ENCODE measurements at regions not wholly inside any gene's neighbourhood (a gene's known extent, or its start where the extent isn't known, plus 50 kb on each side); places are given as distances from the start of the nearest gene placed in this dataset.
"Not testable (repeated sequence)": the region's sequence is repeated elsewhere in the genome, so short reads cannot be mapped to it uniquely, and the experiment has no call there.

DNA sequence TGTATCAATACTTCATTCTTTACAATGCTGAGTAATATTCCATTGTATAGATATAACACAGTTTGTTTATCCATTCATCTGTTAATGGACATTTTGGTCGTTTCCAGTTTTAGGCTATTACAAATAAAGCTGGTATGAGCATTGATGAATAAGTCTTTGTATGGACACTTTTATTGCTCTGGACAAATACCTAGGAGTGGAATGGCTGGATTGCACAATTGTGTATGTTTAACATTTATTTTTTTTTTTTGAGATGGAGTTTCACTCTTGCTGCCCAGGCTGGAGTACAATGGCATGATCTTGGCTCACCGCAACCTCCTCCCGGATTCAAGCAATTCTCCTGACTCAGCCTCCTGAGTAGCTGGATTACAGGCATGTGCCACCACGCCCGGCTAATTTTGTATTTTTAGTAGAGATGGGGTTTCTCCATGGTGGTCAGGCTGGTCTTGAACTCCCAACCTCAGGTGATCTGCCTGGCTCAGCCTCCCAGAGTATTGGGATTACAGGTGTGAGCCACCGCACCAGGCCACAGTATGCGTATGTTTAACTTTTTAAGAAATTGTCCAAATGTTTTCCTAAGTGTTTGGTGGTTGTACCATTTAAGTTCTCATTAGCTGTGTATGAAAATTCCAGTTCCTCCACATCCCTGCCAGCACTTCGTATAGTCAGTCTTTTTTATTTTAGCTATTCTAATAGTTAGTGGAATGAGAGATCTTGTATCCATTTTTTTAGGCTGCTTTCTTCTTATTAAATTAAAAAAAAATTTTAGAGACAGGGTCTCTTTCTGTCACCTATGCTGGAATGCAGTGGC lies 194.9 kb upstream of the HAAO start:
- DNase-seq = no peak

- DNase-seq = no peak
Observed at GRCh38 chr2:42984617-42985016, 192.2 kb upstream of the HAAO start.

DNA sequence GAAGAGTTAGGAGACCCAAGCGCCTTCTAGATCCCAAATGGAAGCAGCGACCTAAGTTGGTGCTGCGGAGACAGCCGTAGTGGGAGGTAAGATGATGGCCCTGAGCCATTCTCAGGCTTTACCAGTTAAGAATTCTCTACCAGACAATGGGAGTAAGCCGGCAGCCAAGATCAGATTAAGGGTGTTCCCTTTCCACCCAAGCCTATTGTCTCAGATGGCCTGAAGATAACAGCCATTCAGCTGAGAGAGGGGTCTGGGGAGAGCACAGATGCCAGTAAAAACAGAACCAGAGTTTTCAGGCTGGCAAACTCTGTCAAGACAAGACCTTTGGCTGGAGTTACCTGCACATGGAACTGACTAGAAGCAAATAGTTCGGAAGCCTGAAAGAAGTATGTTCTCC lies 191.7 kb upstream of the HAAO start:
- DNase-seq = no peak

DNA sequence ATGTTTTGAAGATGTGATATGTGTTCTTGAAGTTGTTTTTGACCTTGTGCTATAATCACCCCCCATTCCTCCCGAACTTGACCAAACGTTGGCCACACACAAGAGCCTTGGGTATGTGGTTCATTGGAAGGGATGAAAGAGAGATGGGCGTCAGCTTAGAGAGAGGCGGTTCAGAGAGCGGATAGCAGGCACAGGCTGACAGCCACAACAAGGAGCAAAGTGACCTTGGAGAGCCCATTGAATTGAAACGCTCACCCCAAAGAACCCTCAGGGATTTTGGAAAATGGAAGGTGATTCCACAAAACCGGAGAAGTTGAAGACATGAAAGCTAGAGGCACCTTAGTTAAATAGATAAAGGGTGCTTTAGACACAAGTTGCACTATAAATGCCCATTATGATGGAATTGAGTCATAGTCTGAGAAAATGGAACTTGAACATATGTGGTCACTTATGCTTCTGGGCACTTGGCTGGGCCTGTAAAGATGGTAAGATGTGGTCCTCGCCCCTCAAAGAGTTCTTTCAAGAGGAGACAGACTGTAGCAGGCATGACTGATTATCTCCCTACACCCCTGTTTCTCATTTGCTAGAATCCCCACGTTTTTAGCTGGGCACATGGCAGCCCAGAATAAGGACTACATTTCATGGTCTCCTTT lies 188.5 kb upstream of the HAAO start:
- DNase-seq = no peak

DNA sequence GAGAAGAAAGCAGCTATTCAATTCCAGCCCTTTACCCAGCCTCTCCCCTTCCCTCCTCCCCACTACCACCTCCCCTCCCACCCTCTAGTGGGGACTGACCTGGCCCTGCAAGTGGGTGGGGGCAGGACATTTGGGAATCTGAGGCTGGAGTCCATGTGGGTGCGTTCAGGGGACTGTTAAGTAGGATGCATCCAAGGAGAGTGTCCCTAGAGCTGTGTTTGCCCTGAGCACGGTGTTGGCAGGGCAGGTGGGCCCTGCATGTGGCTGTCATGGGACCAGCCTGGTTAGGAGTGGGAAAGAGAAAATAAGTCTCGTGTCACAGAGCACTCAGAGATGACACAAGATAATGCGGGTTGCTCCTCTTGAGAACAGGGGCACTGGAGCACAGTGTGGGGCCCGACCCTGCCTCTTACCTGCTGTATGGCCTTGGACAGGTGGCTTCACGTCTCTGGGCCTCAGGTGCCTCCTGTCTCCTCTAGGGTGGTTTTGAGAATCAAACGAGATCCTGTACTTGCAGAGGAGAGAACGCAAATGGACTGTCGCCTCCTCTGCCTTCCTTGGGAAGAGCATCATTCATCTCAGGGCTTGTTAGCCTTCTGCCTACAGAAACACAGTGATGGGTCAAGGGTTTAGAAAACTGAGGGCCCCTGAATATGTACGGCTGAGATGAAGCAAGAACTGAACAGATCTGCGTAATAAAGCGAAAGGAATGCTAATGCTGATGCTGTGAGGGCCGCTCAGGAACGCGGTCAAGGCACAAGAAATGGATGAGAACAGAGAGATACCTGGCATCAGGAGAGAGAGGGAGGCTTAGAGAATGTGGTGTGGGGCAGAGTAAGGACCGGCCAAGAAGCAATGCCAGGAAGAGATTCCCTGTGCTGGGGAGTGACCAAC lies 187.7 kb upstream of the HAAO start:
- no peak for DNase-seq

- no peak for DNase-seq
Observed at GRCh38 chr2:42979416-42979869, 187.1 kb upstream of the HAAO start.

DNA sequence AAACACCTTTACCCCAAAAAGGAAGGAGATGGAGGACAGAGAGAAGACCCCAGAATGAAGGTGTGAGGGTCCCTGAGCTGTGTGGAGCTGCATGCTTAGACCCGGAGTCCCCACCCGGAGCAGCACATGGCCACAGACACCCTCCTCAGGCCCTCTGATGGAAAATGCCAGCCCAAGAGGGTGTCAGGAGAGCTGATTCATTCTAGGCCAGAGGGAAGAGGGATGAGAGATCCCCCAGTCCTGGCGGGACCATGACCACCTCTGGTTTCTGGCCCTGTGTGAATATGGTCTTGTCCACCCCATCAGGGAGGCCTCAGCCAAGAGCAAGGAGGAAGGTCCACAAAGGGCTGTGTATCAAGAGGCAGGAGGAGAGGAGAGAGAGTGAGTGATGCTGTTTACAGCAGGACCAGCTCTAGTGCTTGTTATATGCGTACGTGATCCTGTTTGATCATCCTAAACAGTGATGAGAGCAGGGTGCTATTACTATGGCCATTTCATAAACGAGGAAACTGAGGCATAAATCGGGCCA lies 186.6 kb upstream of the HAAO start:
- DNase-seq = no peak

DNA sequence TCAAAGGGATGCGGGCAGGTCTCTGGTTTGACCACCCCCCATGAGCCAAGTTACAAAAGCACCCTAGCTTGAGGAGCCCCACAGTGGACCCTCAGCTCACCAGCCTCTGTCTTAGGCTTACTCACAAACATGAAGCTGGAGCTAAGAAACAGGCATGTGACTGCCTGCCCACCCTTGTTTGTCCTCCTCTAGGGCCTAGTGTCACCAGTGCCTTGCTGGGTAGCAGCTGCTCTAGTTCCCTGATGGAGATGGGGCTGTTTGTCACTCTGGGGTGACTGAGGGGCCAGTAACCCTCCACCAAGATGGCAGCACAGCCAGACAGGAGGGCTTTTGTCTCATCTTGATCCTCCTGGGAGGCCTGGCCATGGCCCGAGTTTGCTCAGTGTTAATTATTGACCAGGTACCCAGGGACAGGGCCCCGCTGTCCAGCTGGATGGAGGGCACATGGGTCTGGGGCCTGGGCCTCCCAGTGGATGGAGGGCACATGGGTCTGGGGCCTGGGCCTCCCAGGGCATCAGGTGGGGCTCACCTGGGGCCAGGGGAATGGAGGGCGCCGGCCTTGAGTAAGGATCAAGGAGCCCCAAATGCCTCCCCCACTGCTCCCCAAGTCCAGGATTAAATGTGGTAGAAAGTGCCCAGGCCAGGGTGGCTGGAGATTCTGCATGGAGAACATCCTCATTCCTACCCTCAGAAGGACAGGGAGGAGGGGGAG lies 185.9 kb upstream of the HAAO start:
- DNase-seq = no peak

- DNase-seq = no peak
Observed at GRCh38 chr2:42977270-42978174, 185.1 kb upstream of the HAAO start.

GRCh38 chr2:42976351-42976750 lies 184.0 kb upstream of the HAAO start:
- no peak for DNase-seq

- peak; percentile 31 to 38 for DNase-seq
Observed at GRCh38 chr2:42974721-42975717, 182.6 kb upstream of the HAAO start.

- no peak for DNase-seq
Observed at GRCh38 chr2:42974169-42974720, 181.9 kb upstream of the HAAO start.

DNA sequence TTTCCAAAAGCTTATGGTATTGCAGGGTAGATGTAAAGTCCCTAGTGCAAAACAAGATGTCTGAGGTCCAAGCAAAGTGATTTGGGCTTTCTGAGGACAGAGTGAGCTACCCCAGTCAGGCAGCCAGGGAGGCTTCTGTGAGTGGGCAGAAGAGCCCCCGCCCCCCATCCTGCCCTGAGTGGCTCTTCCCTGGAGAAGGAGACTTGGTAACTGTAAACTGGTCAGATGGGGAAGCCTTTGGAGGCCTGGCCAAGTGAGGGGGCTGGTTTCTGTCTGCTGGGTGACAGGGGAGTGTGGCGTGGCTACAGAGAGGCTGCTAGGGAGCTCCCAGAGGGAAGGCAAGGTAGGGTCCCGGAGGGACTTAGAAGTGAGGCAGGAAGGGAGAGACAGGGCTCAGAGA lies 181.3 kb upstream of the HAAO start:
- no peak for DNase-seq

- DNase-seq = not testable (repeated sequence)
Observed at GRCh38 chr2:42972933-42973516, 180.6 kb upstream of the HAAO start.

DNA sequence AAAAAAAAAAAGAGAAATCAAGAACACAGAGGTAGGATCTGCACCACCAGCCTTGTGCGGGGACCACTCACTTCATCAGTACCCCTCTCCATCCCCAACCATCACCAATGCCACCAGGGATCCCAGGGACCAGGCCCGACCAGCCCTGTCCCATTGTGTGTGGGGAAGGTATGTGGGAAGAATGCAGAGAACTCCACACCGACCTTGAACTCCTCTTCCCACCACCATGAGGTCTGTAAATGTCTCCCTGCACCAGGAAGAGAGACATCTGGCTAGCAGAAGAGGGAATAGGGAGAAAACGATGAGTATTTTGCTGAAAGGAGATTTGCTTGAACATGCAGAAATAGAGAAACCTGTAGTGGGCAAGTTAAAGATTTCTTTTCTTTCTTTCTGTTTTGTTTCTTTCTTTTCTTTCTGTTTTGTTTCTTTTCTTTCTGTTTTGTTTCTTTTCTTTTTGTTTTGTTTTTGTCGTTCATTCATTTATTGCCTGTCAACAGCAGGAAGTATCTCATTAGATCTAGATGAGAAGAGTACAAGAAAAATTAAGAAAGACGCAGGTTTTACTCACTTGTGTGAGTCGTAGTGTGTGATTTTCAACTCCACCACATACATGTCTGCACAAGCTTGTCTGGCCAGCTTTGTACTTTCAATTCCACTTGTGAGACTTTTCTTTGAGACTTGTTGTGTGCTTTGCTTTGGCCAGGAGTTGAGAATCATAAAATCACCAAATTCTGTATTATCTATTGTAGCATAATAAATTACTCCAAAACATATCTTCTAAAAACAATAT lies 179.8 kb upstream of the HAAO start:
- no peak for DNase-seq

DNA sequence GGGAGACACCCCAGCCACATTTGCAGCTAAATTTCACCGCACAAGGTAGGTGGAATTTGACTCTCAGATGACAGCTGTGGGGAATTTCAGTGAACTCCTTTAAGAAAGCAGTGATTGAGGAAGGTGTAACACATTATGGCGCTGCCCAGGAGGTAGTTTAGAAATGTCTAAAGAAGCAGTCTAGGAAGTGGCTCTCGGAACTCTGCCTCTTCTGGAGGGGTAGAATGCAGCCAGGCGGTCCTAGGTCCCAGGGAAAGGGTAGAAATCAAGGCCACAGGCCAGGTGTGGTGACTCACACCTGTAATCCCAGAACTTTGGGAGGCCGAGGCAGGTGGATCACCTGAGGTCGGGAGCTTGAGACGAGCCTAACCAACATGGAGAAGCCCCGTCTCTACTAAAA lies 179.0 kb upstream of the HAAO start:
- no peak for DNase-seq

DNA sequence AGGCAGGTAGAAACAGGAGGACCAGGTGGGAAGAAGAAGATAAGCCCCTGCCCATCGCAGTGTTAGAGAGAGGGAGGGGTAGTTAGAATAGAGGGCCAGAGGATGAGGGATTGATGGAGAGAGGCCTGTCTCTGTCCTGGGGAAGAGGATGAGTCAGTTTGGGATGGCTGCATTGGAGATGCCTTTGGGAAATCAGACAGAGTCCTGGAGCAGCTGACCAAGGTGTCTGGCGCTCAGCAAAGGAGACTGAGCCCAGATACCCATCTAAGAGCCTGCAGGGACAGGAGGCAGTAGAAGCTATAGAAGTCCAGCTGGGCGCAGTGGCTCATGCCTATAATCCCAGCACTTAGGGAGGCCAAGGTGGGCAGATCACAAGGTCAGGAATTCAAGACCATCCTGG lies 177.8 kb upstream of the HAAO start:
- no peak for DNase-seq
